ENCODE measurements at regions not wholly inside any gene's neighbourhood (a gene's known extent, or its start where the extent isn't known, plus 50 kb on each side); places are given as distances from the start of the nearest gene placed in this dataset.

DNA sequence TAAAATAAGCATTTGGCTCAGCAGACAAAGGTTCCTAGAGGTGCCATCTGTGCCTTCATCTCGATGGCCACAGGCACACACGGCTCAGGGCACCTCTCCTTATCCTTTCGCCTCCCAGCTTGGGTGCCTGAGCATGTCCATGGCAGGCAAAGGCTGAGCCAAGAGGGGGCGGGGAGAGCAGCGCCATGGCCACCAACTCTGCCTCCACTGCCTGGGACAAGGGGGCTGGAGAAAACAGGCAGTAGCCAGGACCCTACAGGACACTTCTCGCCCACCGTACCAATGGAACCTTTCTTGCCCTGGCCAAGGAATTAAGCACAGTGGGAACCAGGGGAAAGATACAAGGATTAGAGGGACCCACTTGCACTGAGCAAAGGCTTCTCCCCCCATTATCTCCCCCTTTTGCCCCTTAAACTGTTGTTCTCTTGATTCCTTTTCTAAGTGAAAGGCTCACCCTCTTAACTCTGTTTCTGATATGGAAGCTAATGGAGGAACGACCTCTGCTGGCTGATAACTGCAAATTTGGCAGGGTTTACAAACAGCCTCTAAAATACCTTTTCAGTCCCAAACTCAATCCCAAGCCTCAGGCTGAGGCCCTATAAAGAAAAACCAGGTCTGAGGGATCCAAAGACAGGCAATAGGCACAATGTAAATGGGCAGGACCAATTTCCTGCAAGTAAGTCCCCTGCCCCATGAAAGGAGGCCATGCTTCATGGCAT is 335.2 kb downstream of the ADAM29 start:
- Mint-ChIP-seq H3K4me1 (ENCODE audit: low read depth) (no peaks in the 10 kb centered on the region), H3K9me3 (no peaks in the 10 kb centered on the region), H3K4me3 (no peak overlapping the region), H3K27me3 (ENCODE audit: insufficient read depth) (no peaks in the 10 kb centered on the region), H3K36me3 (ENCODE audit: low read depth) (no peaks in the 10 kb centered on the region), H3K27ac (no peak overlapping the region)
- intact Hi-C loops (cut with micrococcal nuclease), result no loop called here
- DNase-seq (ENCODE audit: low spot score), result no peak

DNA sequence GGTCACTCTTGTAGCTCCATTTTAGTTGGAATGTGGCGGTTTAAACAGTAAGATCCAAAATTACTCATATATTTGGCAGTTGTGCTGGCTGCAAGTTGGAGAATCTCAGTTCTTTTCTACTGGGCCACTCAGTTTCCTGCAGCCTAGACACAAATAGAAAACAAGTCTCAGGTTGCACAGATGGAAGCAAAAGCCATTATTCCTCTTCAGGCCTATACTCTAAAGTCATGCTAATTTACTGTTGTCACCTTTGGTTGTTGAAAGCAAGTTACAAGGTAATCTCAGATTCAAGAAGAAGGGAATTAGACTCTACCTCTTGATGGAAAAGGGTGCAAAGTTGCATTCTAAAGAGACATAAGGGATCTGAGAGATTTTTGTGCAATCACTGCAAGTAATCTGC is 345.4 kb downstream of the ADAM29 start:
- H3K36me3 Mint-ChIP-seq (ENCODE audit: low read depth), result no peaks in the 10 kb centered on the region
- intact Hi-C loops (cut with micrococcal nuclease), result no loop called here
- no peak overlapping the region for H3K4me3 Mint-ChIP-seq
- H3K27me3 Mint-ChIP-seq (ENCODE audit: insufficient read depth), result no peaks in the 10 kb centered on the region
- no peaks in the 10 kb centered on the region for H3K9me3 Mint-ChIP-seq
- H3K27ac Mint-ChIP-seq, result no peak overlapping the region
- no peak for DNase-seq (ENCODE audit: low spot score)
- H3K4me1 Mint-ChIP-seq (ENCODE audit: low read depth), result no peaks in the 10 kb centered on the region

DNA sequence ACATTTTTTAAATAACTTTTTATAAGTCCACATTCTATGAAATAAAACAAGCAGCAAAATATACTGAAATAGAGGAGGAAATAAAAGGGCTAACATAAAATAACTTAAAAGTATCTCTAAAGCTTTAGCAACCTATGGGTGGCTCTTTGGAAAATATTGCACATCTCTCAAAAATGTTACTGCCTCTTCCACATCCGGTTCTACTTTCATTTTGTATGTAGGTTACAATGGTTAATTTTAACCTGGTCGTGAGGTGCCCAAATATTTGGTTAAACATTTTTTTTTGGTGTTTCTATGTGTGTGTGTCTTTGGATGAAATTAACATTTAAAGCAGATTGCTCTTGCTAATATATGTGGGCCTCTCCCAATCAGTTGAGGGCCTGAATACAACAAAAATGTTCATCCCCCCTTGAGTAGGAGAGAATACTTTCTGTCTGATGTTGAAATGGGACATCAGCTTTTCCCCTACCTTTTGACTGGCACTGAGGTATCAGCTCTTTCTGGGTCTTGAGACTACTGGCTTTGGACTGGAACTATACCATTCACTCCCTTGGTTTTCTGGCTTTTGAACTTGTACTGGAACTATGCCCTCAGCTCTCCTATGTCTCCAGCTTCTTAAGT is 353.0 kb downstream of the ADAM29 start:
- no peaks in the 10 kb centered on the region for H3K27me3 Mint-ChIP-seq (ENCODE audit: insufficient read depth)
- H3K4me1 Mint-ChIP-seq (ENCODE audit: low read depth), result no peaks in the 10 kb centered on the region
- intact Hi-C loops (cut with micrococcal nuclease), result no loop called here
- no peak overlapping the region for H3K27ac Mint-ChIP-seq
- no peaks in the 10 kb centered on the region for H3K36me3 Mint-ChIP-seq (ENCODE audit: low read depth)
- no peaks in the 10 kb centered on the region for H3K9me3 Mint-ChIP-seq
- H3K4me3 Mint-ChIP-seq, result no peak overlapping the region
- DNase-seq (ENCODE audit: low spot score), result no peak

DNA sequence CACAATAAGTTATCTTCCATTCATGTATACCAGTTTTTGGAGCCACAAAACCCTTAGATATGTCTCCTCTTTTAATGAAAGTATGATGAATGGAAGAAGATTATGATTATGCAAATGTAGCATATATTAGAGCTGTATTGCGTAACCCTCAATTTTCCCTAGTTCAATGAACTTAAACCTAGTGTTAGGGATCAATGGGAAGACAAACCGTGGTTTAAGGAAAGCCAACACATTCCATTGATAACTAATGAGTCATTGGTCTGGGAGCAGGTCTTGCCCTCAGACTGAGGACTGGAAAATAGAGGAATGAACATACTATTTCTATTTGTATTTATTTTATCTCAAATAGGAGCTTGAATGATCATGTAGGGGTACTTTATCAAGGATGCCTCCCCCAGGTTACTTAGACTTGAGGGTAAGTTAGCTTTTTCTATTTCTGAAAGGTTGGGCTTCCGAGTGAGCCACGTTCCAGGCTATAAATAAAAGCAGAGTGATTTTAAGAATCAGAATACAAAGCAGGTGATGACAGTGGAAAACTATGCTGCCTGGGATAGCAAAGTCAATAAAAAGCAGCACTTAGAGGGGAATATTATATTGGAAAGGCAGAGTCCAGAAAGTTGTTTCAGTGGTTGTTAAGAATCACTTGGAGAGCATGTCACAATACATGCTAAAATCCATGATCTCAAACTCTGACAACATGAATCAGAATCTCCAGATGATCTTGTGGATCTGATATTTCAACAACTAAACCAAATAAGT is 356.0 kb downstream of the ADAM29 start:
- Mint-ChIP-seq H3K36me3 (ENCODE audit: low read depth) (no peaks in the 10 kb centered on the region), H3K27me3 (ENCODE audit: insufficient read depth) (no peaks in the 10 kb centered on the region), H3K9me3 (no peaks in the 10 kb centered on the region), H3K27ac (no peak overlapping the region), H3K4me3 (no peak overlapping the region), H3K4me1 (ENCODE audit: low read depth) (no peaks in the 10 kb centered on the region)
- no peak for DNase-seq (ENCODE audit: low spot score)
- intact Hi-C loops (cut with micrococcal nuclease), result no loop called here

- Mint-ChIP-seq H3K4me1 (ENCODE audit: low read depth) (no peaks in the 10 kb centered on the region), H3K9me3 (no peaks in the 10 kb centered on the region), H3K27me3 (ENCODE audit: insufficient read depth) (no peaks in the 10 kb centered on the region), H3K36me3 (ENCODE audit: low read depth) (no peaks in the 10 kb centered on the region), H3K27ac (no peak overlapping the region), H3K4me3 (no peak overlapping the region)
- intact Hi-C loops (cut with micrococcal nuclease), result no loop called here
- no peak for DNase-seq (ENCODE audit: low spot score)
These were observed 359.7 kb downstream of the ADAM29 start for GRCh38 chr4:175277816-175278215.

- Mint-ChIP-seq H3K9me3 (no peaks in the 10 kb centered on the region), H3K27me3 (ENCODE audit: insufficient read depth) (no peaks in the 10 kb centered on the region), H3K27ac (no peak overlapping the region), H3K4me1 (ENCODE audit: low read depth) (no peaks in the 10 kb centered on the region), H3K36me3 (ENCODE audit: low read depth) (no peaks in the 10 kb centered on the region), H3K4me3 (no peak overlapping the region)
- no peak for DNase-seq (ENCODE audit: low spot score)
- intact Hi-C loops (cut with micrococcal nuclease), result no loop called here
These were observed 362.0 kb downstream of the ADAM29 start for GRCh38 chr4:175280153-175280552.

DNA sequence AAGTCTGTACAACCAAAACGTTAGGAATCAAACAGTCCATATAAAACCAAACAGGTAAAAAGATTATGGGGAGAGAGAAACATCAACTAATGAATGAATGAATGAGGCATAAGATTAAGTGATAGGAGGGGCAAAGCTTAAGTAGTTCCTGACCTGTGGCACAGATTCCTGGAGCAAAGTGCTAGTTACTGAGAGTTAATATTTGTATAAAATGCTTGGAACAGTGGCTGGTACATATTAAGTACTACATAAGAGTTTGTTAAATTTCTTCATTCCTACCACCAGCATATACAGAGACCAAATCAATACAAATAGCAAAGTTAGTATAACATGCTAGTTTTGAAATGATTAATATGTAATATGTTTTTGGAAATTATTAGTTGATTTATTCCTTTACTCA is 363.7 kb downstream of the ADAM29 start:
- H3K27ac Mint-ChIP-seq, result no peak overlapping the region
- H3K36me3 Mint-ChIP-seq (ENCODE audit: low read depth), result no peaks in the 10 kb centered on the region
- H3K4me3 Mint-ChIP-seq, result no peak overlapping the region
- no peaks in the 10 kb centered on the region for H3K27me3 Mint-ChIP-seq (ENCODE audit: insufficient read depth)
- intact Hi-C loops (cut with micrococcal nuclease), result no loop called here
- peaks cover 1% of the 10 kb centered on the region for H3K9me3 Mint-ChIP-seq
- no peak for DNase-seq (ENCODE audit: low spot score)
- no peaks in the 10 kb centered on the region for H3K4me1 Mint-ChIP-seq (ENCODE audit: low read depth)

GRCh38 chr4:175282407-175282806 is 364.2 kb downstream of the ADAM29 start:
- Mint-ChIP-seq H3K4me1 (ENCODE audit: low read depth) (no peaks in the 10 kb centered on the region), H3K9me3 (peaks cover 7% of the 10 kb centered on the region), H3K36me3 (ENCODE audit: low read depth) (no peaks in the 10 kb centered on the region), H3K27me3 (ENCODE audit: insufficient read depth) (no peaks in the 10 kb centered on the region), H3K4me3 (no peak overlapping the region), H3K27ac (no peak overlapping the region)
- intact Hi-C loops (cut with micrococcal nuclease), result no loop called here
- DNase-seq (ENCODE audit: low spot score), result no peak

- no peak for DNase-seq (ENCODE audit: low spot score)
- Mint-ChIP-seq H3K4me3 (no peak overlapping the region), H3K9me3 (peaks cover 12% of the 10 kb centered on the region), H3K27ac (no peak overlapping the region), H3K27me3 (ENCODE audit: insufficient read depth) (no peaks in the 10 kb centered on the region), H3K4me1 (ENCODE audit: low read depth) (no peaks in the 10 kb centered on the region), H3K36me3 (ENCODE audit: low read depth) (no peaks in the 10 kb centered on the region)
- intact Hi-C loops (cut with micrococcal nuclease), result no loop called here
These were observed 372.2 kb downstream of the ADAM29 start for GRCh38 chr4:175290401-175290800.

DNA sequence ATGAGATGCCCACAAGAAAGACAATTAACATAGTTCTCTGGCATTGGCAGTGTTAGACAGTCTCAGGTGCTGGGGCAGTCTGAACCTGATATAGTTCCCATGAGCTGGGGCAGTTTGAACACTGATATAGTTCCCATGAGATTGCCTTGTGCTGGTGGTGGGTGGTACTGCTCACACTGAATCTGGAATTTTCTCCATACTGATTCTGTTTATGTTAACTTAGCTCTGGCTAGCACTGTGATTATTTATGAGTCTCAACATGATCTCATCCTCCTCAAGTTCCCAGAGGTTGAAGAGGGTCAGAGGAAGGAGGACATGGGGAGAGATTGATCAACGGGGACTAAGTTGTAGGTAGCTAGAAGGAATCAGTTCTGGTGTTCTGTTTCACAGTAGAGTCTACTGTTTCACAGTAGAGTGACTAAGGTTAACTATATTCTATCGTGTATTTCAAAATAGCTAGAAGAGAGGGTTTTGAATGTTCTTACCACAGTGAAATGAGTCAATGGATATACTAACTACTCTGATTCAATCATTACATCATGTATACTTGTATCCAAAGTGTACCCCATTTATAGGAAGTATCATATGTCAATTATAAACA is 379.9 kb downstream of the ADAM29 start:
- Mint-ChIP-seq H3K27me3 (ENCODE audit: insufficient read depth) (no peaks in the 10 kb centered on the region), H3K9me3 (no peaks in the 10 kb centered on the region), H3K4me1 (ENCODE audit: low read depth) (no peaks in the 10 kb centered on the region), H3K36me3 (ENCODE audit: low read depth) (no peaks in the 10 kb centered on the region), H3K4me3 (no peak overlapping the region), H3K27ac (no peak overlapping the region)
- intact Hi-C loops (cut with micrococcal nuclease), result no loop called here
- no peak for DNase-seq (ENCODE audit: low spot score)

DNA sequence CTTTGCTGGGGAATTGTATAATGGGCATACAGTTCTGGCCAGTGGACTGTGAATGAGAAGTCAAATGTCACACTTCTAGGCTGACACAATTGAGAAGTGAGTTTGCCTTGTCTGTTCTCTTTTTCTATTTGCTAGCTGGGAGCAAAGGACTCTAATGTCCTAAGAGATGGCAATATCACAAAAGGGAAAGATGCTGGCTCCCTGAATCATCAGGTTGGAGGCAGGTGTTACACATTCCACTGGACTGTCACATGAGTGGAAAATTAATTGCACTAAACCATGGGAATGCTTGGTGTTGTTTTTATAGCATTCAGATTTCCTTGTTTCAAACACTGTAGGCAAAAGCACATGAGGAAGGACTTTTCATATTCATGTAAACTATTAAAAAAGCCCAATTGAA is 388.3 kb downstream of the ADAM29 start:
- DNase-seq (ENCODE audit: low spot score), result no peak
- intact Hi-C loops (cut with micrococcal nuclease), result no loop called here
- Mint-ChIP-seq H3K27me3 (ENCODE audit: insufficient read depth) (no peaks in the 10 kb centered on the region), H3K9me3 (no peaks in the 10 kb centered on the region), H3K4me3 (no peak overlapping the region), H3K27ac (no peak overlapping the region), H3K4me1 (ENCODE audit: low read depth) (no peaks in the 10 kb centered on the region), H3K36me3 (ENCODE audit: low read depth) (no peaks in the 10 kb centered on the region)

- Mint-ChIP-seq H3K36me3 (ENCODE audit: low read depth) (no peaks in the 10 kb centered on the region), H3K9me3 (no peaks in the 10 kb centered on the region), H3K4me3 (no peak overlapping the region), H3K4me1 (ENCODE audit: low read depth) (no peaks in the 10 kb centered on the region), H3K27ac (no peak overlapping the region), H3K27me3 (ENCODE audit: insufficient read depth) (no peaks in the 10 kb centered on the region)
- DNase-seq (ENCODE audit: low spot score), result no peak
- intact Hi-C loops (cut with micrococcal nuclease), result no loop called here
These were observed 389.2 kb downstream of the ADAM29 start for GRCh38 chr4:175307326-175307725.

DNA sequence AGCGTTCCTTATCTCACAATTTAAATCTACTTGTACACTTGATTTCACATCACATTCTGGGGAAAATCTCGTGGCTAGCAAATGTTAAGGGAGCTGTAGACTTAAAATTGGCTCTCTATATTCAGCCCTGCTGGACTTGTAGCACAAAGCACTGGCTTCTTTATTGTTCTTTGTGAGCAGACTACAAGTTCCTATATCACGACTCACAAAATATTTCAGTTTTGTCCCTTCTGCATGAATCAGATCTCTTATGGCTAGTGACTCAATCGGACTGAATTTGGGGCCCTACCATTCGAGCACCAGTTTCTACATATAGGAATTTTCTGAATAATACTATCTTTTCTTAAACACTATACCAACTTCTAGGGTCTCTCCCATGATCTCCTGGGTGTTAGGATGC is 390.1 kb downstream of the ADAM29 start:
- DNase-seq (ENCODE audit: low spot score), result no peak
- no peak overlapping the region for H3K27ac Mint-ChIP-seq
- no peaks in the 10 kb centered on the region for H3K36me3 Mint-ChIP-seq (ENCODE audit: low read depth)
- intact Hi-C loops (cut with micrococcal nuclease), result no loop called here
- no peaks in the 10 kb centered on the region for H3K27me3 Mint-ChIP-seq (ENCODE audit: insufficient read depth)
- H3K4me1 Mint-ChIP-seq (ENCODE audit: low read depth), result no peaks in the 10 kb centered on the region
- no peaks in the 10 kb centered on the region for H3K9me3 Mint-ChIP-seq
- H3K4me3 Mint-ChIP-seq, result no peak overlapping the region

Data from activated T-helper 1 cell treated with anti-CD3 and anti-CD28 coated beads, Interleukin-12 subunit alpha, Interleukin-12 subunit beta, Interleukin-2, Interleukin-4 antibody, amounts not matched to agents 30 ng/mL and 10 ng/mL and 1 ng/mL, durations not matched to agents 14 hours and 24 hours and 36 hours (primary cell).